MM.1S (cell line): ENCODE measurements at regions not wholly inside any gene's neighbourhood (a gene's known extent, or its start where the extent isn't known, plus 50 kb on each side); places are given as distances from the start of the nearest gene placed in this dataset.

Experiments used
- EZH2 ChIP-seq: fragments of 300-600 bp; sonication (generic); optimal IDR thresholded peaks from 2 replicates; pipeline ENCODE3; 2017; ENCODE audit warnings: low read depth, mild to moderate bottlenecking, antibody characterized with exemption, low read length, mixed read lengths
- EZH2phosphoT487 ChIP-seq: fragments of 300-600 bp; sonication (generic); IDR thresholded peaks from 2 replicates; pipeline ENCODE4 v1.6.1; 2018; ENCODE audit warnings: antibody characterized with exemption, low read length
- TF ChIP-seq, protein P1 (sequence below): fragments of 300-600 bp; sonication (generic); IDR thresholded peaks from 2 replicates; pipeline ENCODE4 v1.5.1; 2016; ENCODE audit warnings: antibody characterized with exemption, low read length, mixed read lengths

DNA sequence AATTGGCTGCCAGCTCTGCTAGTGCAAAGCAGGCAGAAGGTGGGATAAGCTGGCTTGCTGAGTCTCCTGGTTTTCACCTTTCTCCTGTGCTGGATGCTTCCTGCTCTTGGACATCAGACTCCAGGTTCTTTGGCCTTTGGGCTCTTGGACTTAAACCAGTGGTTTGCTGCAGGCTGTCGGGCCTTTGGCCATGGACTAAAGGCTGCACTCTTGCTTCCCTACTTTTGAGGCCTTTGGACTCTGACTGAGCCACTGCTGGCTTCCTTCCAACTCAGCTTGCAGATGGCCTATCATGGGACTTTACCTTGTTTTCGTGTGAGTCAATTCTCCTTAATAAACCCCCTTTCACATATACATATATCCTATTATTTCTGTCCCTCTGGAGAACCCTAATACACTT is 1293.9 kb upstream of the CDH6 start:
- TF ChIP-seq, protein P1, sequence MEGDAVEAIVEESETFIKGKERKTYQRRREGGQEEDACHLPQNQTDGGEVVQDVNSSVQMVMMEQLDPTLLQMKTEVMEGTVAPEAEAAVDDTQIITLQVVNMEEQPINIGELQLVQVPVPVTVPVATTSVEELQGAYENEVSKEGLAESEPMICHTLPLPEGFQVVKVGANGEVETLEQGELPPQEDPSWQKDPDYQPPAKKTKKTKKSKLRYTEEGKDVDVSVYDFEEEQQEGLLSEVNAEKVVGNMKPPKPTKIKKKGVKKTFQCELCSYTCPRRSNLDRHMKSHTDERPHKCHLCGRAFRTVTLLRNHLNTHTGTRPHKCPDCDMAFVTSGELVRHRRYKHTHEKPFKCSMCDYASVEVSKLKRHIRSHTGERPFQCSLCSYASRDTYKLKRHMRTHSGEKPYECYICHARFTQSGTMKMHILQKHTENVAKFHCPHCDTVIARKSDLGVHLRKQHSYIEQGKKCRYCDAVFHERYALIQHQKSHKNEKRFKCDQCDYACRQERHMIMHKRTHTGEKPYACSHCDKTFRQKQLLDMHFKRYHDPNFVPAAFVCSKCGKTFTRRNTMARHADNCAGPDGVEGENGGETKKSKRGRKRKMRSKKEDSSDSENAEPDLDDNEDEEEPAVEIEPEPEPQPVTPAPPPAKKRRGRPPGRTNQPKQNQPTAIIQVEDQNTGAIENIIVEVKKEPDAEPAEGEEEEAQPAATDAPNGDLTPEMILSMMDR = no peak
- TF ChIP-seq EZH2 (no peak), EZH2phosphoT487 (no peak)
